Mucosa of descending colon (tissue), 3 donors: ENCODE measurements at regions not wholly inside any gene's neighbourhood (a gene's known extent, or its start where the extent isn't known, plus 50 kb on each side); places are given as distances from the start of the nearest gene placed in this dataset.

Source experiments
- ATAC-seq: fragments of 200-7000 bp; cut with Tn5 transposase; one replicate; pipeline ENCODE4 v1.9.1; 2020; ENCODE audit warnings: mild to moderate bottlenecking, moderate library complexity
- DNase-seq, 3 donors: peaks; one replicate each; pipeline ENCODE4 v3.0.0-alpha.2; 2020
- H3K36me3 ChIP-seq: fragments of 200-600 bp; one replicate; pipeline ENCODE4 v1.8.0; 2021; ENCODE audit warnings: low read depth, mild to moderate bottlenecking
- H3K4me1 ChIP-seq: fragments of 200-600 bp; one replicate; pipeline ENCODE4 v1.8.0; 2021; ENCODE audit warnings: low read depth, mild to moderate bottlenecking
- H3K4me3 ChIP-seq: fragments of 200-600 bp; one replicate; pipeline ENCODE4 v1.8.0; 2021; ENCODE audit warnings: mild to moderate bottlenecking
- H3K9me3 ChIP-seq: fragments of 200-600 bp; one replicate; pipeline ENCODE4 v1.8.0; 2021; ENCODE audit warnings: mild to moderate bottlenecking
- intact Hi-C, 2 donors: fragments of 100-400 bp; cut with DNase I in 1 of 2; cut with micrococcal nuclease in 1 of 2; formaldehyde crosslinking; loops; one replicate each; pipeline versions ENCODE4 v1.11.0 to v1.11.1; 2022; cut with DNase I, micrococcal nuclease
- TF ChIP-seq, protein P1 (sequence below): fragments of 200-600 bp; IDR thresholded peaks from one replicate; pipeline ENCODE4 v1.8.0; 2022; ENCODE audit warnings: antibody characterized with exemption, mild to moderate bottlenecking
- donor health status: DM: no; HTN: no; CAD: no; lungs with moderate emphysema.
- donor health status: DM: no; HTN: no; CAD: no.
- donor health status: DM: no; HTN: yes; CAD: no.

DNA sequence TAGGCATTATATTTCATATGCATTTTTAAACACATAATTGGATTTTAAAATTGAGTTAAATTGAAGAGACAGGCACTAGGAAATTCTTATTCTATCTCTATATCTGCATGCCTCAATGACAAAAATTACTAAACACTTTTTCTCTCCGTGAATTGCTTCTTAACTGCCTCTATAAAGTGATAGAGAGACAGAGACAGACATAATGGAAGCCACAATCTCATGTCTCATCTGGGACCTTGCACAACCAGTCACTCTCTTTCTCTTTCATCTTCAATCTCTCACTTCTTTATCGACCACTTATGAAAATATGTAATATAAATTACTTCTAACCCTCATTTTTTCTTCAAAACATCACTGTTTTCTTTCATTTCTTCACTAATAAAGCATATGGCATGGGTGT lies 238.9 kb upstream of the ZNF804A start:
- no peak overlapping the region for H3K4me3 ChIP-seq
- no peaks in the 10 kb centered on the region for H3K9me3 ChIP-seq
- no peaks in the 10 kb centered on the region for H3K4me1 ChIP-seq
- no peaks in the 10 kb centered on the region for H3K36me3 ChIP-seq
- ATAC-seq = no peak
- intact Hi-C loops = no loop called here
- TF ChIP-seq, protein P1, sequence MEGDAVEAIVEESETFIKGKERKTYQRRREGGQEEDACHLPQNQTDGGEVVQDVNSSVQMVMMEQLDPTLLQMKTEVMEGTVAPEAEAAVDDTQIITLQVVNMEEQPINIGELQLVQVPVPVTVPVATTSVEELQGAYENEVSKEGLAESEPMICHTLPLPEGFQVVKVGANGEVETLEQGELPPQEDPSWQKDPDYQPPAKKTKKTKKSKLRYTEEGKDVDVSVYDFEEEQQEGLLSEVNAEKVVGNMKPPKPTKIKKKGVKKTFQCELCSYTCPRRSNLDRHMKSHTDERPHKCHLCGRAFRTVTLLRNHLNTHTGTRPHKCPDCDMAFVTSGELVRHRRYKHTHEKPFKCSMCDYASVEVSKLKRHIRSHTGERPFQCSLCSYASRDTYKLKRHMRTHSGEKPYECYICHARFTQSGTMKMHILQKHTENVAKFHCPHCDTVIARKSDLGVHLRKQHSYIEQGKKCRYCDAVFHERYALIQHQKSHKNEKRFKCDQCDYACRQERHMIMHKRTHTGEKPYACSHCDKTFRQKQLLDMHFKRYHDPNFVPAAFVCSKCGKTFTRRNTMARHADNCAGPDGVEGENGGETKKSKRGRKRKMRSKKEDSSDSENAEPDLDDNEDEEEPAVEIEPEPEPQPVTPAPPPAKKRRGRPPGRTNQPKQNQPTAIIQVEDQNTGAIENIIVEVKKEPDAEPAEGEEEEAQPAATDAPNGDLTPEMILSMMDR = no peak
- DNase-seq = no peak

DNA sequence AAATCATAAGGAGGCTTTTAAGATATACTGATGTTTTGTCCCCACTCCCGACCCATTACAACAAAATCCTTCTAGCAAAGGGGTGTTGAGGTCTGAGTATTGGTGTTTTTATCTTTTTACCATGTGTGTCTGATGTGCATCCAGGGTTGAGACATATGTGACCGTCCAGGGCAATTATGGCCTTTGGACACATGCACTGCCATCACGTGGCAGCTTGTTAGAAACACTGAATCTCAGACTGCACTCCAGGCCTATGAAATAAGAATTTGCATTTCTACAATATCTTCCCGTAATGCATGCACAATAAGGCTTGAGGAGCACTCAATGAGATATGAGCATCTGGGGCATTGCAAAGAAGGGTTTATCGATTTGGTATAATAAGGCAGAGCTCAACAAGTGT lies 235.1 kb upstream of the ZNF804A start:
- intact Hi-C loops = no loop called here
- peak in 1 of 3 donors; percentile 4 for DNase-seq
- no peak for ATAC-seq
- H3K36me3 ChIP-seq = no peaks in the 10 kb centered on the region
- H3K4me1 ChIP-seq = no peaks in the 10 kb centered on the region
- TF ChIP-seq, protein P1 = no peak
- no peaks in the 10 kb centered on the region for H3K9me3 ChIP-seq
- no peak overlapping the region for H3K4me3 ChIP-seq

DNA sequence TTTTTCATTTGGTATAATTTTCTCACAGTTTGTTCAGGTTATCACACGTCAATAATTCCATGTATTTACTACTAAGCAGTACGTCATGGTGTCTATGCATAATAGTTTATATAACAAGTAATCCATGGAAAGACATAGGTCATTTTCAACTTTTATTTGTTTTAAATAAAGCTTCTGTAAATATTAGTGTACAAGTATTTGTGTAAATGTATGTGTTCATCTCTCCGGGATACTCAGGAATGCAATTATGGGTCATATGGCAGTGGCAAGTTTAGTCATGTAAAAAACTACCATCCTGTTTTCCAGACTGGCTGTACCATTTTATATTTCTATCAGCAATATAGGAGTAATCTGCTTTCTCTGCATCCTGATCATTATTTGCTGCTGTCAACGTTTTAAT lies 231.1 kb upstream of the ZNF804A start:
- intact Hi-C loops = no loop called here

DNA sequence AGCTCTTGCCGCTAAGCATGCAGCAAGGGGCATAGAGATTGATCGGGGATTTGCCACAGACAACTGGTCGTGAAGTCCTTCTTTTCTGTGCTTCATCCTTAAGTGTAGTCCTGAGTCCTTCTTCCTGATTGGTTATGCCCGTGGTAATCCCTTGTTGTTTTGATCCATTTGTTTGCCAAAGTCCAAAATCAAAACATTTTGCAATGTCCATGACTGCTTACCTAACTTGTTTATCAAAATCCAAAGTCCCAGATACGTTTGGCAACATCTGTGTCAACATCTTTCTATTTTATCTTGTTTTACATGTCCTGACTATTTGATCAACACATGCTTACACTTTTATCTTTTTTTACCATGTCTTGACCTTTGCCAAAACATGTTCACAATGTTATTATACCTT lies 229.0 kb upstream of the ZNF804A start:
- TF ChIP-seq, protein P1 = no peak
- no peak for ATAC-seq
- H3K9me3 ChIP-seq = no peaks in the 10 kb centered on the region
- H3K4me1 ChIP-seq = no peaks in the 10 kb centered on the region
- intact Hi-C loops = no loop called here
- no peak overlapping the region for H3K4me3 ChIP-seq
- no peaks in the 10 kb centered on the region for H3K36me3 ChIP-seq
- no peak for DNase-seq

More for the DNA sequence above, 231.1 kb upstream of the ZNF804A start:
- Histone ChIP-seq H3K4me3 (no peak overlapping the region), H3K4me1 (no peaks in the 10 kb centered on the region), H3K36me3 (no peaks in the 10 kb centered on the region), H3K9me3 (no peaks in the 10 kb centered on the region)
- DNase-seq (no peak), ATAC-seq (no peak)
- TF ChIP-seq, protein P1 = no peak

DNA sequence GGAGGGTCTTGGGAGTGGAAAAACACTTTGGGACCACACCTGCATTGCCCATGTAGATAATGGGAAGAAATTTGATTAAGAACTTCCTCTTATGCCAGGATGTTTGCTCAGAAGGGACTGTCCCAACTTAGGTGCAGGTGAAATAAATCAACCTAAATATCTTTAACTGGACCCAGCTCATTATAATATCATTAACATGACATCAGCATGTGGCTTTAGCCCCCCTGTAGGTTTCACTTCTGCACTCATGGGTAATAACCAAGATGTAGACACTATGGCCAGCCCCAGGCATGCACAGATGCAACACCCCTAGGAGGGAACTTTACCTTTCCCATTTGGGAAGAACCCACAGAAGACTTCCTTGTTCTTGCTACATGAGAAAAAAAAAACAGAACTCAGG lies 227.4 kb upstream of the ZNF804A start:
- no peak for DNase-seq
- H3K9me3 ChIP-seq = no peaks in the 10 kb centered on the region
- TF ChIP-seq, protein P1 = no peak
- no peaks in the 10 kb centered on the region for H3K36me3 ChIP-seq
- intact Hi-C loops = no loop called here
- ATAC-seq = no peak
- no peaks in the 10 kb centered on the region for H3K4me1 ChIP-seq
- H3K4me3 ChIP-seq = no peak overlapping the region

DNA sequence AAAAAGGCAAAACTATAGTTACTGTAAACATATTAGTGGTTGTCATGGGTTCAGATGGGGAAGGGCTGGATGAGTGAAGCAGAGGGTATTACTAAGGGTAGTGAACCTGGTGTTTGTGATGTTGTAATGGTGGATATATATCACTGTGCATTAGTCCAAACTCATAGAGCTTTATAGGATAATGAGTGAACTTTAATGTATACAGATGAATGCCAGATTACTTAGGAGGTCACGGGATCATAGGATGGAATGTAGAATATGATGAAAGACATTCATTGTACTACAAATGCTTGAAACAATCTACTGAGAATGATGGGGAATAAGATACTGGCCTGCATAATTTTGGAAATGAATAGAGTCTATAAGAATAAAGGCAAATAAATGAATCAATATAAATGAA lies 226.7 kb upstream of the ZNF804A start:
- H3K36me3 ChIP-seq = no peaks in the 10 kb centered on the region
- no peak for ATAC-seq
- no peak overlapping the region for H3K4me3 ChIP-seq
- H3K9me3 ChIP-seq = no peaks in the 10 kb centered on the region
- DNase-seq = no peak
- TF ChIP-seq, protein P1 = no peak
- intact Hi-C loops = no loop called here
- no peaks in the 10 kb centered on the region for H3K4me1 ChIP-seq
